C1 segment of cervical spinal cord (tissue), 14 donors: ENCODE measurements at regions not wholly inside any gene's neighbourhood (a gene's known extent, or its start where the extent isn't known, plus 50 kb on each side); places are given as distances from the start of the nearest gene placed in this dataset.
"Not testable (repeated sequence)": the region's sequence is repeated elsewhere in the genome, so short reads cannot be mapped to it uniquely, and the experiment has no call there.

Source experiments
- DNase-seq, 14 donors: peaks; one replicate each; lab custom pipeline; 2025; lab: John Stamatoyannopoulos, UW

- no peak for DNase-seq
These were observed 102.8 kb downstream of the PJA1 start for GRCh38 chrX:69062493-69062892.

GRCh38 chrX:69060631-69061408, 104.4 kb downstream of the PJA1 start:
- DNase-seq = no peak

- DNase-seq = no peak
These were observed 110.1 kb downstream of the PJA1 start for GRCh38 chrX:69055193-69055592.

- not testable (repeated sequence) for DNase-seq
These were observed 110.8 kb downstream of the PJA1 start for GRCh38 chrX:69054497-69054896.

- no peak for DNase-seq
These were observed 113.4 kb downstream of the PJA1 start for GRCh38 chrX:69051901-69052300.

- DNase-seq = no peak
These were observed 115.0 kb downstream of the PJA1 start for GRCh38 chrX:69050051-69050765.

- no peak for DNase-seq
These were observed 118.2 kb downstream of the PJA1 start for GRCh38 chrX:69046996-69047490.

GRCh38 chrX:69045616-69046345, 119.5 kb downstream of the PJA1 start:
- DNase-seq = no peak

GRCh38 chrX:69038816-69039215, 126.4 kb downstream of the PJA1 start:
- DNase-seq = no peak

- no peak for DNase-seq
These were observed 127.1 kb downstream of the PJA1 start for GRCh38 chrX:69038188-69038587.

- DNase-seq = no peak
These were observed 127.5 kb downstream of the PJA1 start for GRCh38 chrX:69037786-69038185.

GRCh38 chrX:69036674-69037573, 128.3 kb downstream of the PJA1 start:
- DNase-seq = no peak

- no peak for DNase-seq
These were observed 130.8 kb downstream of the PJA1 start for GRCh38 chrX:69034451-69034850.

- DNase-seq = no peak
These were observed 131.3 kb downstream of the PJA1 start for GRCh38 chrX:69033936-69034335.

GRCh38 chrX:69032601-69033000, 132.7 kb downstream of the PJA1 start:
- DNase-seq = no peak

- no peak for DNase-seq
These were observed 133.3 kb downstream of the PJA1 start for GRCh38 chrX:69031971-69032391.

- no peak for DNase-seq
These were observed 134.1 kb downstream of the PJA1 start for GRCh38 chrX:69031181-69031580.

GRCh38 chrX:69029771-69030170, 135.5 kb downstream of the PJA1 start:
- DNase-seq = no peak

GRCh38 chrX:69028761-69029120, 136.5 kb downstream of the PJA1 start:
- DNase-seq = no peak

- DNase-seq = no peak
These were observed 137.1 kb downstream of the PJA1 start for GRCh38 chrX:69028006-69028760.
